ENCODE measurements at regions not wholly inside any gene's neighbourhood (a gene's known extent, or its start where the extent isn't known, plus 50 kb on each side); places are given as distances from the start of the nearest gene placed in this dataset.
"Not testable (repeated sequence)": the region's sequence is repeated elsewhere in the genome, so short reads cannot be mapped to it uniquely, and the experiment has no call there.

GRCh38 chr7:150087478-150087877 lies 213.7 kb downstream of the ATP6V0E2 start:
- peak in 3 of 4 donors; percentile 44 to 59 (median 50) for ATAC-seq
- 76 to 92% methylated on average over 4 of the region's 4 CpGs for WGBS, 2 donors
- intact Hi-C loops (cut with DNase I); H3K27me3 ChIP-seq; H3K27ac ChIP-seq; H3K4me3 ChIP-seq; H3K4me1 ChIP-seq; H3K36me3 ChIP-seq; DNase-seq; H3K9me3 ChIP-seq; FAIRE-seq: not testable (repeated sequence)

- H3K36me3 ChIP-seq; H3K9me3 ChIP-seq; H3K4me1 ChIP-seq; H3K4me3 ChIP-seq; FAIRE-seq; intact Hi-C loops (cut with DNase I); H3K27me3 ChIP-seq; DNase-seq; H3K27ac ChIP-seq: not testable (repeated sequence)
- peak in 3 of 4 donors; percentile 35 to 62 (median 50) for ATAC-seq
- WGBS, 2 donors, result 56 to 72% methylated on average over 1 of the region's 1 CpG
Observed at GRCh38 chr7:150089139-150089538, 215.4 kb downstream of the ATP6V0E2 start.

- DNase-seq; H3K4me3 ChIP-seq; H3K9me3 ChIP-seq; intact Hi-C loops (cut with DNase I); FAIRE-seq; H3K27me3 ChIP-seq; H3K27ac ChIP-seq; H3K4me1 ChIP-seq; H3K36me3 ChIP-seq; ATAC-seq: not testable (repeated sequence)
- 84 to 90% methylated on average over 3 of the region's 3 CpGs for WGBS, 2 donors
Observed at GRCh38 chr7:150090776-150091175, 217.0 kb downstream of the ATP6V0E2 start.

DNA sequence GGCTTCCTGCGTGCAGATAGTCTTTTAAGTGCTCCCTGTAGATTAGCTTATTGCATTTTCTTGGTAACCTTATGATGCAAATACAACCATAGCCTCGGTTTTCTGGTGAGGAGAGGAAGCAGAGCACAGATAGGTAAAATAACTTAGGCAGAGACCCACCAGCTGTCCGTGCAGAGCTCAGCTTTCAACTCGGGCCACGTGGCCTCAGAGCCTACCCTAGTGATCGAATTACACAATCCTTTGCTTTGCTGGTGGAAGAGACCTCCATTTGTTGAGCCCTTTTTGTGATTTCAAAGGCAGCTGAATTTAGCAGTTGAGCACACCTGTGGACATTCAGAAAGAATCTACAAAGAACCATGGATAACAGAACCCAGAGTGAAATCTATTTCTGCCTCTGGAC lies 220.1 kb downstream of the ATP6V0E2 start:
- H3K27me3 ChIP-seq; FAIRE-seq; ATAC-seq; DNase-seq; H3K4me3 ChIP-seq; intact Hi-C loops (cut with DNase I); H3K9me3 ChIP-seq; H3K27ac ChIP-seq; H3K36me3 ChIP-seq; H3K4me1 ChIP-seq: not testable (repeated sequence)
- 76 to 78% methylated on average over 6 of the region's 6 CpGs for WGBS, 2 donors

DNA sequence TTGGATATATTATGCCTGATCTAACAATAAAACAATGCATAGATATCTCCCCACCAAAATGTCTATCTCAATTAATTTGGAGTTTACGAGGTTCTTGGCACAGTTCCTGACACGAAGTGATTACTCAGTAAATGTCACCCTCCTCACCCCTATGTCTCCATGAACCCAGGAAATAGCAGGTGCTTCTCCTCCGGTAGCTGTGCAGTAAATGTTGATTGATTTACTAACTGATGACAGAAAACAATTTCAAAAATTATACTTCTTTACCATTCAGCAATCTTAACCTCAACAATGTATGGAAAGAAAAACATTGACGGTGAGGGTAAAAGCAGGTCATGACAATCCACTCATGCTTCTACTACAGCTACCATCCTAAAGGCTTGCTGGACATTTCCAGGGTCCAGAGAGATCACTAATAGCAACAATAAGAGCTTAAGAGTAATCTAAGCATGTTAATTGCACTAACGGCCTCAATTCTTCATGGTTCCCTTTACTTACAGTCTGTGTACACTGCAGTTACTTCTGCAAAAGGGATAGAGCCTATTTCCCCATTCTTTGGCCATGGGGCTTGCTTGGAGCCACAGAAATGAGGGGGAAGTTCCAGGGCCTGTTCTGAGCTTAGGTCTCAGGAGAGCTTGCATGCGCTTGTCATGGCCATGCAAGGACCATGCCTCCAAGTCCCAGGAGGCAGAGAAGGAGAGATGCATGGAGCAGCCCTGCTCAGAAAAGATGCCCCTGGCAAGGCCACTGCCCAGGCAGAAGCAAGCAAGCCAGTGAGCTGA lies 222.6 kb downstream of the ATP6V0E2 start:
- H3K27me3 ChIP-seq; intact Hi-C loops (cut with DNase I); FAIRE-seq; H3K36me3 ChIP-seq; H3K4me3 ChIP-seq; DNase-seq; H3K27ac ChIP-seq; H3K9me3 ChIP-seq; H3K4me1 ChIP-seq: not testable (repeated sequence)
- 64% methylated on average over 6 of the region's 6 CpGs for WGBS, 2 donors
- ATAC-seq, result peak in 1 of 4 donors; percentile 46

DNA sequence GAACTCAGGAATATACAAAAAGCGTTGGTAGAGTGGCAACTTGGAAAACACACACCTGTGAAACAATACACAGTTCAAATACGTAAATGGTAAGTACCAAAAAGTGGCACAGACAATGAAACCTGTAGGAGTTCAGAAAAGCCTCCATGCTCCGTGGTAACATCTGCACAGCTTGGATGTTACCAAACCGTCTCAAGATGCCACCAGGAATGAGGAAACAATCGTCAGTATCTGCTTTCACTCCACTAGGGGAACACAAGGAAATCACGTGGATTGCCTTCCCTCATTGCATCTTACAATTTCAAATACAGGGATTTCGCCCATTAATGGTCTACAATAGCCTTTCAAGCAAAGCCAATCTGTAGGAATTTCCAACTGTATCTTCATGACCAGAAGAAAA lies 224.6 kb upstream of the LRRC61 start:
- H3K27me3 ChIP-seq; H3K27ac ChIP-seq; FAIRE-seq; H3K9me3 ChIP-seq; intact Hi-C loops (cut with DNase I); DNase-seq; H3K4me3 ChIP-seq; ATAC-seq; H3K36me3 ChIP-seq; H3K4me1 ChIP-seq: not testable (repeated sequence)
- 83 to 85% methylated on average over 6 to 7 of the region's 7 CpGs for WGBS, 2 donors

GRCh38 chr7:150101282-150101681 lies 221.9 kb upstream of the LRRC61 start:
- H3K4me1 ChIP-seq; H3K36me3 ChIP-seq; H3K4me3 ChIP-seq; ATAC-seq; FAIRE-seq; intact Hi-C loops (cut with DNase I); H3K27ac ChIP-seq; H3K27me3 ChIP-seq; DNase-seq; H3K9me3 ChIP-seq: not testable (repeated sequence)
- WGBS, 2 donors, result 84 to 90% methylated on average over 7 of the region's 7 CpGs

DNA sequence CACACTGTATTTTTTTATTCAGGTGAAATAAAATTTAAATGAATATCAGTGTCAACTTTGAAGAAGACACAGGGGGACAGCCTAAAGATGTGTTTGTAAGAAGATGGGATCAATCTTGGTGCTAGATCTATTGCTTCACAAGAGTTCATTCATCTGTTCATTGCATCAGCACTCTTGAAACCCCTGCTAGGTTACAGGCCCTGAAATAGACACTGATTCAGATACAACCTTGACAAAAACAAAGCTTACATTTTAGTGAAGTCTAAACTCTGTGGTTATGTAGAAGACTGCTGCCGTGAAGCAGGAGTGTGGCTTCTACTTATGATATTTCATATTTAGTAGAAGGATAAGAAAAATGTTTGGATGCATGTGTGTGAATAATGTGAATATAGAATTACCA lies 215.9 kb upstream of the LRRC61 start:
- 94 to 98% methylated on average over 1 of the region's 1 CpG for WGBS, 2 donors

DNA sequence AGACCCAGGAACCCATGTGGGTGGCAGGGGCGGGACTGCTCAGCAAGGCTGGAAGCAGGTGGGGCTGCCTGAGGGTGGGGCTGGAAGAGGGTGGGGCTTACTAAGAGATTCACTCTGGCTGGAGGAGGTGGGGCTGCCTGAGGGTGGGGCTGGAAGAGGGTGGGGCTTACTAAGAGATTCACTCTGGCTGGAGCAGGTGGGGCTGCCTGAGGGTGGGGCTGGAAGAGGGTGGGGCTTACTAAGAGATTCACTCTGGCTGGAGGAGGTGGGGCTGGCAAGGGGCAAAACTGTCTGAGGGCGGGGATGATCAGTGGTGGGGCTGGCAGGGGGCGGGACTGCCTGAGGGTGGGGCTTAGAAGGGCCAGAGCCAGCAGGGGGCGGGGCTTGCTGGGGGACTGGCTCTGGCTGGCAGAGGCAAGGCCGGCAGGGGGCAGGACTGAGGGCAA lies 212.8 kb upstream of the LRRC61 start:
- H3K4me3 ChIP-seq, result not testable (repeated sequence)

More for the DNA sequence above, 215.9 kb upstream of the LRRC61 start:
- FAIRE-seq; H3K36me3 ChIP-seq; H3K4me3 ChIP-seq; DNase-seq; ATAC-seq; H3K4me1 ChIP-seq; H3K27me3 ChIP-seq; intact Hi-C loops (cut with DNase I); H3K27ac ChIP-seq; H3K9me3 ChIP-seq: not testable (repeated sequence)

GRCh38 chr7:150110882-150111281 lies 212.3 kb upstream of the LRRC61 start:
- H3K27ac ChIP-seq; FAIRE-seq; H3K27me3 ChIP-seq; DNase-seq; ATAC-seq; intact Hi-C loops (cut with DNase I); H3K4me3 ChIP-seq; H3K36me3 ChIP-seq; H3K4me1 ChIP-seq; H3K9me3 ChIP-seq: not testable (repeated sequence)
- WGBS, 2 donors, result 74 to 79% methylated on average over 5 to 8 of the region's 8 CpGs

More for the DNA sequence above, 212.8 kb upstream of the LRRC61 start:
- FAIRE-seq; H3K9me3 ChIP-seq; H3K27ac ChIP-seq; H3K27me3 ChIP-seq; H3K4me1 ChIP-seq; intact Hi-C loops (cut with DNase I); H3K36me3 ChIP-seq: not testable (repeated sequence)
- ATAC-seq (peak in 2 of 4 donors; percentile 43 to 46), DNase-seq (peak in 1 of 6 donors; percentile 29)
- WGBS, 2 donors, result 61 to 70% methylated on average over 2 to 5 of the region's 5 CpGs

GRCh38 chr7:150111373-150112139 lies 211.6 kb upstream of the LRRC61 start:
- DNase-seq; FAIRE-seq; H3K27me3 ChIP-seq; H3K9me3 ChIP-seq; H3K27ac ChIP-seq; intact Hi-C loops (cut with DNase I); H3K4me3 ChIP-seq; H3K4me1 ChIP-seq; H3K36me3 ChIP-seq: not testable (repeated sequence)
- ATAC-seq, result peak in 1 of 4 donors; percentile 38
- 67 to 74% methylated on average over 13 to 26 of the region's 33 CpGs for WGBS, 2 donors

GRCh38 chr7:150113301-150113700 lies 209.9 kb upstream of the LRRC61 start:
- H3K27ac ChIP-seq; ATAC-seq; intact Hi-C loops (cut with DNase I); H3K36me3 ChIP-seq; H3K4me1 ChIP-seq; H3K27me3 ChIP-seq; H3K4me3 ChIP-seq; H3K9me3 ChIP-seq; DNase-seq; FAIRE-seq: not testable (repeated sequence)
- WGBS, 2 donors, result 85 to 90% methylated on average over 2 of the region's 2 CpGs
